ENCODE measurements at regions not wholly inside any gene's neighbourhood (a gene's known extent, or its start where the extent isn't known, plus 50 kb on each side); places are given as distances from the start of the nearest gene placed in this dataset.
"Not testable (repeated sequence)": the region's sequence is repeated elsewhere in the genome, so short reads cannot be mapped to it uniquely, and the experiment has no call there.

DNA sequence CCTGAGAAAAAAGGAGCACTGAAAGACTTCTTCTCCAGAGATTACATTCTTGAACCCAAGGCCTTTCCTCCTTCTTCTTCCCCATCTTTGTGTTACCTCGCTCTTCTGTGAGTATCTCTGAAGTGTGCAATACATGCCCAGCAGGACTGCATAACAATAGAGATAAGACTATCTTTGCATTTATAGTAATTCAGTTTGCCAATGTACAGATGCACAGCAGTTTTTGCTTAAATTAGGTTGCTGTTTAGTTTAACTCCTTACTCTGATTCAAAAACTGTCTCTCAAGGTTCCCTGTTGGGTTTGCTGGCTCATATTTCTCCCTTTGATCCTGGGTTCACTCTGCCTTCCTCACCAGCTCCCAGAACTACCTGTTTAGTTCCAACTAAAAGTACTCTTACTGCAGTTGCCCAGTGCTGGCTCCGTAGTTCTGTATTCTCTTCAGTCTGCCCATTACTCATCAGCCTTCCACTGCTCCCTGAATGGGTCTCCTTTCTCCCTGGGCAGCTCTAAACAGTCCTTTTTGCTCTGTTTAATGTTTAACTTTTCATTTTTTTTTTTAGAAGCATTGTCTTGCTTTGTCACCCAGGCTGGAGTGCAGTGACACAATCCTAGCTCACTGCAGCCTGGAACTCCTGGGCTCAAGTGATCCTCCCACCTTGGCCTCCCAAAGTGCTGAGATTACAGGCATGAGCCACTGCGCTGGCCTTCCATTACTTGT is 180.6 kb upstream of the CAND1 start:
- DNase-seq: no peak

DNA sequence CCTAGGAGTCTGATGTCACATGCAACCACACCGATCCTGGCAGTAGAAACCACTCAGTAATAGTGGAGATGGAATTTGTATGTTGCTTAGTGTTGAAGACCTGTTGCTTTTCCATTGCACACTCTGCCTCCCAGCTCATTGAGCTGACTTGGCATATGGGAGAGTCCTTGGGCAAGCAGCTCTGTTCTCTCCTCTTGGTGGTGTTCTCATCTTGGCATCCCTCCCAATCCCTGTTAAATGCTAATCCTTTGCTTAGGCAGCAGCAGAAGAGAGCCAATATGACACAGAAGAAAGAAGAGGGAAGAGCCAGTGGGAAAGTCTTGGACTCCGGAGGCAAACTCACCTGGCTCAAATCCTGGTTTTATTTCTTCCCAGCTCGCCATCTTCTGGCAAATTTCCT is 178.0 kb upstream of the CAND1 start:
- no peak for DNase-seq

DNA sequence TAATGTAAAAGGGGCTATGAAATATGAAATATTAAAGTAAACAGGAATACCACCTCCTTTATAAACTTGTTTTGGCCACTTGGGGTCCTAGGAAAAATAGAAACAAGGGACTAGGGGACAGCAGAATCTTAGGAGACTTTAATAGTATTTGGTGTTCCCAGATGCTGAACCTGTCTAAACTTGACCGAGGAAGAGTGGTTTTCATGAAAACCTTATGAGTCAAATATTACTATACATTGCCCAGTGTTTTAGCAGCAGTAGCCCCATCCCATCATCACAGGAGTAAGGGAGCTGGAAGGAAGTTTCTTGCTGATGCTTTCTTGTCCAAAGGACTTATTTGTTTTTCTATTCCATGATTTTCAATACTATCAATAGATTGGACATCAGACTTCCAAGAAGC is 177.5 kb upstream of the CAND1 start:
- DNase-seq: no peak

DNA sequence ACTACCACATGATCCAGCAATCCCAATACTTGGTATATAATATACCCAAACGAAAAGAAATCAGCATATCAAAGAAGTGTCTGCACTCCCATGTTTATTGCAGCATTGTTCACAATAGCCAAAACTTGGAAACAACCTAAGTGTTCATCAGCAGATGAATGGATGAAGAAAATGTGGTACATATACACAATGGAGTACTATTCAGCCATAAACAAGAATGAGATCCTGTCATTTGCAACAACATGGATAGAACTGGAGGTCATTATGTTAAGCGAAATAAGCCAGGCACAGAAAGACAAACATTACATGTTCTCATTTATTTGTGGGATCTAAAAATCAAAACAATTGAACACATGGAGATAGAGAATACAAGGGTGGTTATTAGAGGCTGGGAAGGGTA is 176.2 kb upstream of the CAND1 start:
- not testable (repeated sequence) for DNase-seq

DNA sequence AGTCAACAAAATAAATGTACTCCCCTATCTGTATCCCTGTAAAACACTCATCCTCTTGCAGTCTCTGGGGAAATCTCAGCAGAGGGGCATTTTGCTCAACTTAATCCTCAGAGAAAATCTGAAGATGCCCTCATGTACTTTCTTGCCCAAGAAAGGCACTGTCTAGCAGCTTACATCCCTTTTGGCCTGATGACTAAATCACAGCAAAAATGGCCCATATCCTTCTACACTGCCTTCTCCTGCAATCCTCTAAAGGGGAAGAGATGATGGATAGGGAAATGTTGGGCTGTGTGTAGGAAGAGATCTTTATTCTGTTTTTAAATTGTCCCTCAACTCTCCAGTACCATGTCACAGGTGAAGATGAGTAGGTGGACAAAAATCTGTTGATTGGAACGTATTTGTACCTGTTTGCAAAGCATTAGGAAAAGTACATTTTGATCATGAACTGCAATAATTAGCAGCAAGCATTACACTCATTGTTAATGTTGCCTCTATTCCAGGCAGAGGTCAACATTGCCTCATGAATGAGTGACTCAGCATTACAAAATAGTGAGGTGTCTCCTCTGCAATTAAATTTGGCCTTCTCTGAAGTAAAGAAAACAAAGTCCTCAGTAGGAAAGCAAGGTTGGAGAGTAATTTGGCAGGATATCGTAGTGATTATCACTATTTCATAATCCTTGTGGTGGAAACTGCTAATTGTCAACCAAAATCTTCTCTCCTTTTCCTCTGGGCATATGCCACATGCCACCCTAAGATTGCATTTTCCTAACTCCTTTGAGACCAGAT is 172.4 kb upstream of the CAND1 start:
- DNase-seq: no peak

DNA sequence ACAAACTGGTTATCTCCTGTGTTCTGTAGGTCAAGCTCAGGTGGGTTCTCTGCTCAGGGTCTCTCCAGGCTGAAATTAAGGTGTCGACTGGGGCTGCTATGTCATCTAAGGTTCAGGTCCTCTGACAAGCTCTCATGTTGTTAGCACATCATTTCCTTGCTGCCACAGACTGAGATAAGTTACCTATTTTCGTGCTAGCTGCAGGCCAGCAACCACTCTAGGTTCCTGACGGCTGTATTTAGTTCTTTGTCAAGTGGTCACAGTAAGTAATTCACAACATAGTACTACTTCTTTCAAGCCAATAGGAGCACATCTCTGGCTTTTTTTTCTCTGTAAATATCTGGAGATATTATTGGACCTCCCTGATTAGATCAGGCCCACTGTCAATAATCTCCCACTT is 169.3 kb upstream of the CAND1 start:
- no peak for DNase-seq

DNA sequence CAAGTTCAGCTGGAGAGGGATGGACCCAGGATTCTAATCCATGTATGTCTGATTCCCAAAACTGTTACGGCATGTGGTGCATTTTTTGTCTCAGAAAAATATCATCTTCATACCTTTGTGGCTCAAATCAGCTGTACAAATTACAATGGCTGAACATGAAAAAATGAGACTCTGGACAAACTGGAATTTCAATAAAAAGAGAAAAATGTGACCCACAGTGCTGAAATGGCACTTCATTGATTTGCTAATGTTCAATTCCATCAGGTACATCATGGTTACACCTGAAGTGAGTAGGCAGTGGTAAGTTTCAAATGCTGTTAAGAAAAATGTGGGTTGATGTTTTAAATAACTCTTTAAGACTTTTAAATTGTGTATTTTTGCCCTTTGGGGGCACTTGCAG is 165.6 kb upstream of the CAND1 start:
- no peak for DNase-seq

DNA sequence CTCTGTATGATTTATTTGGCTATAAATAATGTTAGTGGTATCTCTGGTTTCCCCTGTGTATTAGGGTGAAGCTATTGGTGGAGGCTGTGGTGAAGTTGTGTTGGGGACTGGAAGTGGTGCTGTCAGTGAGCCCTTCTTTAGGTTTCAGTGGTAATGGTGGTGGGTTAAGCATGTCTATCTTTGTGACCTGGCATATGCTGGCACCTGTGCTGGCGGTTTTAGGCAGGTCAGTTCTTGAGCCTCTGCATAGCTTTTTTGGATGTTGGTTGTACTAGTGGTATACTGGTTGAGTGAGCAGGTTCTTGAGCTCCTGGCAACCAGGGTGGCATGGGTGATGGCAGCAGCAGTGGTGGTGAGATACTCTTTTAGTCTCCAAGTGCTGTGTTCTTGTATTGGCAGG is 161.9 kb upstream of the CAND1 start:
- no peak for DNase-seq

DNA sequence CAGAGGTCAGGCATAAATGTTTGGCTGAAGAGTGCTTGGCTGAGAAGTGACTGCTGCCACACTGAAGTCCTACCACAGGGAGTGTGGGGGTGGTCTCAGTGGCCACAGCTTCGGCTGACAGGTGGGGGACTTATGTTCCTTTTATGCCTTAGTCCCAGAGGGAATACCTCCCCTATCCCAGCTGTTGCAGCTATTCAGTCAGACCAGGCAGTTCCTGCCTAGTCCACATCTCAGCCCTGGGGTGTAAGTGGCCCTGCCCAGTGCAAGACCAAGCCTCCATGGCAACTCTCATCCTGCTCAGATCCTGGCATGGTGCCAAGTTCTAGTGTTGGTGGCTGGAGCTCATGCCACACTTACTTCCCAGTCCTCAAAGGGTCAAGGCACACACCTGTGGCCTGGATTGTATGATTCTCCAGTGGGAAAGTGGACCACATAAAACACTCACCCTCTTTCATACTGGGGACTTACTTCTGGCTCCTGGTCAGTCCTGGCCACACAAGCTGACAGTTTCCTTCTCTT is 161.3 kb upstream of the CAND1 start:
- DNase-seq: no peak

DNA sequence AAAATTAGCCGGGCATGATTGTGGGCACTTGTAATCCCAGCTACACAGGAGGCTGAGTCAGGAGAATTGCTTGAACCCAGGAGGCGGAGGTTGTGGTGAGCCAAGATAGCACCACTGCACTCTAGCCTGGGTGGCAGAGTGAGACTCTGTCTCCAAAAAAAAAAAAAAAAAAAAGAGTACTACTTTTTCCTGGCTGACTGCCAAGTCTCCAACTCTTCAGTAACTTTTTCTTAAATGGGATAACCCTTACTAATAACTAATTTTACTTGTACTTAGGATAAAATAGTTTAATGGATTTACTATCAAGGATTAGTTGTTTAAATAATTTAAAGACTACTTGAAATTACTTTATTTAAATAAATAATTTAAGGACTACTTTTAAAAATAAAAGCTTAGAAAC is 158.8 kb upstream of the CAND1 start:
- not testable (repeated sequence) for DNase-seq

DNA sequence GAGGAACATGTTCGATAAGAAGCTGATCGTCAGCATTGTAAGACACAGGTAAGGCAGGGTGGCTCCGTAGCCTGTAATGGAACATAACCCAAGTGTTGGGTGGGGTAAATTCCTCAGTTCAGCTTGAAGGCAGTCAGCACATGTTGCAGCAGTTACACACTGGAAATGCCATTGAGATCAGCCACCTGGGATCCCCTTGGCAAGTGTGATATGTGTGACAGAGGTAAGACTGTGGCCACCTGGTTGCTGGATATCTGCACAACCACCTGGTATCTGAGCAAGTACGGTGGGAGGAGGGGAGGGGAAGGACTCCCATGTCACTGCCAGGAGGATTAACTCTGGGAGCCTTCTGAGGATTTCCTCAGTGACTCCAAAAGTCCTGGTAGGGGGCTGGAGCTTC is 158.0 kb upstream of the CAND1 start:
- no peak for DNase-seq

DNA sequence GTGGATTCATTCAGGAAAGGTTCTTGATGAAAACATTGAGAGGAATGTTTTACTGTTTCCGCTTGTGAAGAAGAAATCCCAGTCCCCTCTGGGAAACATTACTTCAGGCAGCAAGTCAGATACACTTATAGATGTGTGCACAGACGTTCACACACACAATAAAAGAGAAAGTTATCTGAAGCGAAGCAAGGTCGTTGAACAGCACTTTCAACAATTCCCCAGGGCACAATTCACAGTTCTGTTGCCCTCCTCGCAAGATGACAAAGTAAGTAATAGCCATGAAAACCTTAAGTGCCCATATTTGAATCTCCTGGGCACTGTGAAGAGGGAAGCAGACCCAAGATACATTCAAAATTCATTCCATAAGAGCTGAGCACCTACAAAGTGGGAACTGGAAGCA is 156.6 kb upstream of the CAND1 start:
- no peak for DNase-seq

DNA sequence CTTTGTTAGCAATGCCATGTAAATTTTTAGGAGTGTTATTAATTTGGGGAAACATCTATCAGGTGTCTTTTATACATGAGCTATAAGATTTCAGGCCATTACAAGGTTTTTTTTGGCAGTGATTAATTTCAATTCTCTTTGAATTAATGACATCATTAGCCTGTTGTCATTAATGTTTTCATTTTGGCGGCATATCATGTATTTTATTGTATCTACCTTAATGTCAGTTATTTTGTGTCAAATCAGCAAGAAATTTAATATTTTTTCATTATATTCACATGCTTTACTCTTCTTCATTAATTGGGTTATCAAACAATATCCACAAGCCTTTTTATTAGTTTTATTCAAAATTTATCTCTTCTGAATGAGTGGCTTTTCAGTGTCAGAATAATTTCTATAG is 153.0 kb upstream of the CAND1 start:
- DNase-seq: no peak

DNA sequence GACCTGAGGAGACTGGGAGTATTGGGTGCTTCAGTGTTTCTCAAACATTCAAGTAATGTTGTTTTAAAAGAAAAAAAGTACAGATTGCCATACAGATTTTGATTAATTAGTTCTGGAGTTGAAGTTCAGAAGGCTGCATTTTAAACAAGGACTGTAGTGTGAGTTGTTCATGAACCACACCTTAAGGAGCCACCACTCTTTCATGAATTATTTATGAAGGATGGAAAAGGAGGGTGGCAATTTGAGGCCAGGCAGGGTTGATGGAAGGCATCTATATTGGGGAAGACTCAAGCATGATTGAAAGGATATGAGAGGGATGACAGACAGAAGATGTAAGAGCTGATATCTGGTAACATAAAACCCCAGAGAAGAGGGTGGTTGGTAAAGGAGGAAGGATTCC is 146.6 kb upstream of the CAND1 start:
- DNase-seq: no peak

DNA sequence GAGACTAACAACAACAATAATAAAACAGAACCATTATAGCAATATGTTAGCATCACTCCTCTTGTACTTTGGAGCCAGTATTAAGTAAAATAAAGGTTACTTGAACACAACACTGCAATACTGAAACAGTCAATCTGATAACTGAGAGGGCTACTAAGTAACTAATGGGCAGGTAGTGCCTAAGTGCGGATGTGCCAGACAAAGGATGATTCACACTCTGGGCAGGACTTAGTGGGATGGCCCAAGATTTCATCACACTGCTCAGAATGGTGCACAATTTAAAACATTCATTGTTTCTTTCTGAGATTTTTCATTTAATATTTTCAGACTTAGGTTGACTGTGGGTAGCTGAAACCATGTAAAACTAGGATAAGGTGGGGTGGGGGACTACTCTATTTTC is 131.9 kb upstream of the CAND1 start:
- no peak for DNase-seq

DNA sequence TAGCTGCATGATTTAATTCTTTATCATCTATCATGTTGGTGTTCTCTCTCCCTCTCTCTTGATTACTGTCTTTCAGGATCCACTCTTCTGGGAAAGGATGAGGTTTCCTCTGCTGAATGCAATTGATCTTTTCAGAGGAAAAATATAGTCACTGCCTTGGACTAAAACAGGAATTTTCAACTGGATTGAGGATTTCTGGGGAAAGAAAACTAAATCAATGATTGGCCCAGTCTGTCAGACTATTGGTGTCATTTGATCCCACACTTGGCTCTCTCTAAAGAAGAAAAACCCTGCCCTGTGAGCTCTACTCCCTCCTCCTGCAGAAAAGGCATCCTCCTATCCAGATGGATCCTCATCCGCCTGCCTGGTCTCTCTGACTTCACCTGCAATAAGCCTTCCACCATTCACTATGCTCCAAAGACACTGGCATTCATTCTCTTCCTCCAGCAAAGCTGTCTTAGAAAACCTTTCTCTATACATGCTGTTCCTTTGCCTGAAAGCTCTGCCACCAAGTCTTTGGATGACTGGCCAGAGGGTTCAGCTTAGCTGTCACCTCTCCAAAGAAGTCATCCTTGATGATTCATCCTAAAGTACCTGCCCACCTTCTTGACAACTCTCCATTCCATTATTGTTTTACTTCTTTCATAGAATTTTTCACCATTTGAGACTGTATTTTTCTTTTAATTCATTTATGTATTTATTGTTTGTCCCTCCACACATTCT is 127.7 kb upstream of the CAND1 start:
- no peak for DNase-seq

DNA sequence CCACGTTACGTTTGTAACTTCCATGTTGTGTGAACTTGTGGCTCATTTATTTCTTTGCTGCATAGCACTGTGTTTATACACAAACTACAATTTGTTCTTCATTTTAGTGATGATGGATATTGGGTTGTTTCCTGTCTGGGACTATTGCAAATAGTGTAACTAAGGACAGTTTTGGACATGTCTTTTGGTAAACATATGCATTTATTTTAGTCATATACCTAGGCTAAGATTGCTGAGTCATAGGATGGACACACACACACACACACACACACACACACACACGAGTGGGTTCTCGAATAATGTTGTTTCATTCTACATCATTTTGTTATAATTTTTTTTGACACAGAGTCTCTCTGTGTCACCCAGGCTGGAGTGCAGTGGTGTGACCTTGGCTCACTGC is 123.5 kb upstream of the CAND1 start:
- DNase-seq: no peak

DNA sequence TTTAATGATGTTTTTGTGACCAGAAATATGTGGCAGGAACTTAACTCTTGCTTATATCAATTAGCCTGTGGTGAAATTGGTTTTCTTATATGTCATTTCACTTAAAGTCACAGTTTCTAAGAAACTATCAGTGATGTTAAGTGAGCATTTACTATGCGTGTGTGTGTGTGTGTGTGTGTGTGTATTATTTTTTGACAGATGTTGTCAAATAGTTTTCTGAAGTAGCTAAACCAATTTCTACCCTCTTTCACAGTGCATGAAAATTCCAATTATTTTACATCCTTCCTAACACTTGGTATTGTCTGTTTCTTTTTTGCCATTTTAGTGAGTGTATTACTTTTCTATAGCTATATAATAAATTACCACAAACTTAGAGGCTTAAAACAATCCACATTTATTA is 122.1 kb upstream of the CAND1 start:
- no peak for DNase-seq

DNA sequence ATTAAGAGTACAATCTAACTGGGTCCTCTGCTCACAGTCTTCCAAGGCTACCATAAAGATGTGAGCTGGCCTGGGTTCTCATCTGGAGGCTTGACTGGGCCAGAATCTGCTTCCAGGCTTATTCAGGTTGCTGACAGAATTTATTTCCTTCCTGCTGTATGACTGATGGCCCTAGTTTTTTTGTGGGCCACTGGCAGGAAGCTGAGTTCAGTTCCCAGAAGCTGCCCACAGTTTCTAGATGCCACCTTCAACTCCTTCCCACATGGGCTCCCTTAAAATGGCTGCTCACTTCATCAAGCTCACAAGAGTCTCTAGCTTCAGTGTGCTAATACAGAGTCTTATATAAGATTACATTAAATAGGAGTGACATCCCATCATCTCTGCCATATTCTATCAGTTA is 121.7 kb upstream of the CAND1 start:
- no peak for DNase-seq

DNA sequence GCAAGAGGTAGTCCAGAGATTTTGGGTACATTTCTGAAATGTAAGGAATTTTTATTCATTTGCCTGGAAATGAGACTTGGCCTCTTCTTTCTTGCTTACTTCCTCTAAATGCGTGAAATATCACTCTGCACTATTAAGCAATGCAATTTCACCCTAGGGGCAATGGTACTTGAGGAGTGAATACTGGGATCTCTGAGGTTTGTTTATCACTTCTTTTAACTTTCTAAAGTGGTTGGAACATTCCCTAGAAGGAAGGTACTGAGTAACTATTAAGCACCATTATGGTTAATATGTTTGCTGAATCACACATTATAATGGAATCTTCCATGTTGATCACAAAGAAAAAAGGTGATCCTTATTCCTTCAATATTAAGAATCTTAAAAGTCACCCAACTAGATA is 120.9 kb upstream of the CAND1 start:
- DNase-seq: no peak

DNA sequence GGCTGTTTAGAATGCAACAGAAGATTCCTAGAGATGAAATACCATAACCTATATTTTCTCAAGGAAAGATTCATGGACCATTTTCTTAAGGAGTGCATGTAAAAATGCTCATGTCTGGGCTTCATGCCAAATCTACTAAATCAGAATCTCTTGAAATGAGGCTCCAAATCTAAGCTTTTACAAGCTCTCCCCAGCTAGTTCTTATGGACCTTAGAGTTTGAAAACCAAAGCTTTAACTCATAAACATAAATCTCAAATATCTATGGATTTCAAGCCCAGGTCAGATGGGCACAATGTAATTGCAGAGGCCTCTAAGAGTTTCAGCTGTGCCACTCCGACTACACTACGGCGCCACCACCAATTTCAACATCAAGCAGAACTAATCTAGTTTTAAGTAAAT is 117.3 kb upstream of the CAND1 start:
- no peak for DNase-seq

DNA sequence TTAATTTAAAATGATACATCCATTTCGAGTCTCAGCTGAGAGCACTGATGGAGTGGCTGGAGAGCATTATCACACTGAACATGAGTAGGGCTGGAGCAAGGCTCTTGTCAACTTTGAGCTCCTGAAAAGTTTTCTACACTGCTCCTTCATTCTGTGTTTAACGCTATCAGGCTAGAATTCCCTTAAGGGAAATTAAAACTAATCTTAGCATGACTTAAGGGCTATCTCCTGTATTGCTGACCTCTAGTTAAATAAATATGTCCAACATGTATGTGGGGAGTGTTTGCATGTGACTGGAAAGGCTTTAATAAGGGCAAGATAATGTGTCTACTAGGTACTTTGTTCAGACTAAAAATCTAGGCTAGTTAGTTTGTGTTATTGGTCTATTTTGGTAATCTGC is 116.7 kb upstream of the CAND1 start:
- no peak for DNase-seq

DNA sequence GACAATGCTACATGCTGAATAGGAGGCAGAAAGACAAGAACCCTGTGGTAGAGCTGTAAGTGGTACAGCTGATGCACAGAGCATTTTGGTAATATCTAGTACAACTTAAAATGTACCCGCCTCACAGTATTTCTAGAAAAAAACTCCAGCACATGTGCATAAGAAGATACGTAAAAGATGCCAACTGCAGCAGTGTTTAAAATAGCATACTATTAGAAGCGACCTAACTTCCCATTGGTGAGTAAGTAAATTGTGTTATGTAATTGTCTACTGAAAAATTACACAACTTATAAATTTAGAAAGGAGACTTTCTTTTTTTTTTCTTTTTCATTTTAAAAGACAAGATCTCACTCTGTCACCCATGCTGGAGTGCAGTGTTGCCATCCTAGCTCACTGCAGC is 114.3 kb upstream of the CAND1 start:
- DNase-seq: no peak

DNA sequence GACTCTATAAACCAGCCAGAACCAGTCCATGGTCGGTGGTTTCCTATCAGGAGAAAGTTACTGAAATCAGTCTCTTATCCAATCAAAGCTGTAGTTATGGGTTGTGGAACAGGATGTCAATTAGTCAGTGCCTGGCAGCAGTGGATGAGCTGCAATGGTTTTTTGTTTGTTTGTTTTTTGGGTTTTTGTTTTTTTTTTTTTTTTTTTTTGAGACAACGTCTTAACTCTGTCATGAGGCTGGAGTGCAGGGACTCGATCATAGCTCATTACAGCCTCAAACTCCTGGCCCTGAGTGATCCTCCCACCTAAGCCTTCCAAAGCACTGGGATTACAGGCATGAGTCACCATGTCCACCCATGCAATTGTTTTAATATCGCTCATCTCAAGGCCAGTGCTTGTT is 113.3 kb upstream of the CAND1 start:
- no peak for DNase-seq
